Skin epidermis (tissue), 12 donors: ENCODE measurements at regions not wholly inside any gene's neighbourhood (a gene's known extent, or its start where the extent isn't known, plus 50 kb on each side); places are given as distances from the start of the nearest gene placed in this dataset.

ENCODE experiments used
- H3K27ac ChIP-seq, 21 experiments: fragments of 200-600 bp; sonication (generic) in 11 of 21; one replicate each; pipeline ENCODE4 v1.5.0; 2020; ENCODE audit warnings: mild to moderate bottlenecking in 3 of 21, inconsistent platforms in 2 of 21, moderate library complexity in 2 of 21
- H3K4me3 ChIP-seq, 7 experiments: fragments of 200-600 bp; sonication (generic) in 2 of 7; one replicate each; pipeline ENCODE4 v1.5.0; 2020; ENCODE audit warnings: inconsistent platforms in 2 of 7, mild to moderate bottlenecking in 2 of 7, moderate library complexity in 1 of 7

DNA sequence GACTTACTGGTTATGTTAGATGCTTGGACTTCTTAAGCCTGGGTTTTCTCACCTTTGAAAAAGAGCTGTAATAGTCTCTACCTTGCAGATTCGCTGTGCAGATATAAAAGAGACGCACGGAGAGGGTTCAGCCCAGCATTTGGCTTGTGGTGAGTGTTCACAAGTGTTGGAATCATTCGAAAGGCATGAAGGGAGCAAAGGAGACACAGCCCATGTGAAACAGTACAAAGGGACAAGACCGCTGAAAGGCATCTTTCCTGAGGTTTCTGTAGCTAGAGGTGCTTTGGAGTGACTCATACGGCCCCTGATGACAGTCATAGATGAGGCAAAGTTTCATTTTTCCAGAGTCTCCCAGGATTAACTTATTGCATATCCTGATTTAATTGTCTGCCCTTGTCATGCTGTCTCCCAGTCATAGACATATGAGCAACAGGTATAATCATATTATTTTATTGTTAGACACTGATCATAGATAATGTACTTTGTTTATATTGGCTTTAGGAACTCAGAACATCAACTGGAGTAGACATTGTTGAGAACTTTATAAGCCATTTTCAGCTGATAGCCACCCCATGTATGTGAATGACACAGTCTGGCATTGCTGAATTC is 171.1 kb downstream of the ADRA2A start:
- H3K27ac ChIP-seq: no peak overlapping the region
- H3K4me3 ChIP-seq: no peak overlapping the region

DNA sequence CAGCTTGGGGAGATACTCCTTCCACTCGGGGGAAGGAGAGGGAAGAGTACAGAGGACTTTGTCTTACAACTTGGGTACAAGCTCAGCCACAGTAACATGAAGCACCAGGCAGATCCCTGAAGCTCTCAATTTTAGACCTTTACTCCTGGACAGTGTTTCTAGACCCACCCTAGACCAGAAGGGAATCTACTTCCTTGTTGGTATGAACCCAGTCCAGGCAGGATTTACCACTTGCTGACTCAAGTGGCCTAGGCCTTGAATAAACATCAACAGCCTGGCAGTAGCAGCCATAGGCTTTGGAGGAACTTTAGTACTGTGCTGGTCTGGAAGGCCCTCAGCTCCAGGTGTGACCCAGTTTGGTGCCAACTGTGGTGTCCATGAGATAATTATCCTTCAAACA is 173.1 kb downstream of the ADRA2A start:
- no peak overlapping the region for H3K4me3 ChIP-seq
- H3K27ac ChIP-seq: no peak overlapping the region

DNA sequence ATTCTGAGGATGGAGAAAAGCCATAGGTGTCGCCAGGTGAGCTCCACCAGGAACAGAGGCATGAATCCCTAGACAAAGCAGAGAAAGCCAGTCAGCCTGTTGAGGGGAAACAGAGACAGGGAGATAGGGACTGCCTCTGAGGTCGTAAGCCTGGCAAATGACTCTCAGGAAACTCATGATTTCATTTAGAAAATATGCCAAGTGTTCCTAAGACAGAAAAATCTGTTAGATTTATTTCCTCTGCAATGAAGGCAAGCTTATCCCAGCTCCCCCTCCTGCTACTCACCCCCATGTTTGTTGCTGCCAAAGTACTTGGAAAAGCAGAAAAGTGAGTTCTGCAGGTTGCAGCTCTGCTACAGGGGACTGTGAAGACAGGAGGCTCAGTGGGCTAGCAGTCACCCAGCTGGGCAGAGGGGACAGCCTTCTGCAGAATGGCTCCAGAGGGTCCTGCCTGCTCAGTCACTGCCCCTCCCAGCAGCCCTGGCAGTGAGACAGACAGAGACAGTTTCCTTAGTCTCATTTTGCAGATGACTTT is 184.3 kb downstream of the ADRA2A start:
- H3K4me3 ChIP-seq: no peak overlapping the region
- no peak overlapping the region for H3K27ac ChIP-seq

DNA sequence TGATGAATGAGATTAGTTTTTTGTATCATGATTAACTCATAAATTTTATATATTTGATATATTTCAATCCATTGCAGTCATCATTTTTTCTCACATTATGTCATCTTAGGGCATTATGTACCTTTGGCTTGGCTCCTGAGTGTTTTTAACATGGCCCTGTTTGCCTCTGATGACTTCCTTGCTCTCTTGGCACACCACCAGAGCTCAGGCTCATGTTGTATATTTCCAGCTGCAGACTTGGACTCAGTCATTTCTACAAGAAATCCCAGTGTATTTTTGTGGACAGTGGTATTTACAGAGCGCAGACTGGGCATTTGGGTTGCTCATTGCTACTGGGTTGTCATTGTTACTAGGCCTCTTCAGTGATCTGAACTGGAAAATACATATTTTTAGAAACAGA is 188.5 kb downstream of the ADRA2A start:
- Histone ChIP-seq H3K4me3 (no peak overlapping the region), H3K27ac (no peak overlapping the region)

GRCh38 chr10:111266165-111266564 is 189.3 kb downstream of the ADRA2A start:
- H3K4me3 ChIP-seq: no peak overlapping the region
- H3K27ac ChIP-seq: no peak overlapping the region

DNA sequence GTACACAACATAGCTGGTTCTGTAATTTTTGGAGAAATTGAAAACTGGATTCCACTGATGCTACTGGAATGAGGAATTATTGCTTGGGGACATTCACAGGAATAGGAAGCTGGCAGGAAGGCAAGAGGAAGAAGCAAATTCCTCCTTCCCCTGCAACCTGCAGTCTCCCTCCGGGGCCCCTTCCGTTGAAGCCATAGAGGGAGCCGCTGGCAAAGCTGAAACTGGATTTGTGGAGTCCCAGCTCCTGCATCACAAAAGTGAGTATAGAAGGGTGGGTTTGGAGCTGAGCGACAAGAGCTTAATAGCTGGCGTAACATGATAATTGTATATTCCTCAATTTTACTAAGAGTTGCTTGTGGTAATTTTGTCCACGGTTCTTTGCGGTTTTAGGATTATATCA is 190.8 kb downstream of the ADRA2A start:
- no peak overlapping the region for H3K4me3 ChIP-seq
- no peak overlapping the region for H3K27ac ChIP-seq

GRCh38 chr10:111273235-111273634 is 196.4 kb downstream of the ADRA2A start:
- H3K4me3 ChIP-seq: no peak overlapping the region
- H3K27ac ChIP-seq: no peak overlapping the region

DNA sequence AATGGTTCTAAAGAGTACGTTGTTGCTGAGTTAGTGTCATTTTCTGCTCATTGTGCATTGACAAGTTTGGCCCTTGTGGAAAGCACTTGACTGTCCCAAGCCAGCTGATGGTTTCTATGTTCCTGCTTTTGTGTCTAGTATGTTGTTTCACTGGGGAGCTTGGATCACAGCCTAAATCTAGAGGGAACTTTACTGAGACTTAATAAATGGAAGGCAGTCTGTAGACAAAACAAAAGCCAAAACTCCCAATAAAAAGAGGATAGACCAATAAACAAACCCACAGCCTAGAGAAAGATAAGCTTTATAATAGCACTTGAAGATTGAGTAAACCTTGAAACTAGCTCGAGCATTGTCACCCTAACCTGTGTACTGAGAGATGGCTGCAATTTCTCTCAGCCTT is 196.8 kb downstream of the ADRA2A start:
- Histone ChIP-seq H3K4me3 (no peak overlapping the region), H3K27ac (no peak overlapping the region)

- H3K4me3 ChIP-seq: no peak overlapping the region
- H3K27ac ChIP-seq: no peak overlapping the region
Measured at GRCh38 chr10:111275091-111275490, 198.3 kb downstream of the ADRA2A start.

DNA sequence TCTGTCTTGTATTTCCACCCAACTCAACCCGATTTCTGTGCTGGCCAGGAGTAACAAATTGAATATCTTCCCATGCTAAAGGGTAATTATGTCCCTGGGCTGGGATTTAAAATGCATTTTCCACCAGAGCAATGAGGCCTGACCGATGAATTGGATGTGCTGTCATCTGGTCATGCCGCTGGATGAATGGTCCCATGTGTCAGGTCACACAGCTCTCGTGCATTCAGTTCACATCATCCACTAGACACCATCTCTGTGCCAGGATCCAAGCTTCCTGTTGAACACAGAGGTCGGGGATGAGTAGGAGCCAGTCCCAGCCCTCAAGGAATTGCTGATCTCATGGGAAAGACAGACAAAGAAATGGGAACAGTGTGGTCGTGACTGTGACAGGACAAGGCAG is 200.8 kb downstream of the ADRA2A start:
- H3K27ac ChIP-seq: no peak overlapping the region
- no peak overlapping the region for H3K4me3 ChIP-seq

DNA sequence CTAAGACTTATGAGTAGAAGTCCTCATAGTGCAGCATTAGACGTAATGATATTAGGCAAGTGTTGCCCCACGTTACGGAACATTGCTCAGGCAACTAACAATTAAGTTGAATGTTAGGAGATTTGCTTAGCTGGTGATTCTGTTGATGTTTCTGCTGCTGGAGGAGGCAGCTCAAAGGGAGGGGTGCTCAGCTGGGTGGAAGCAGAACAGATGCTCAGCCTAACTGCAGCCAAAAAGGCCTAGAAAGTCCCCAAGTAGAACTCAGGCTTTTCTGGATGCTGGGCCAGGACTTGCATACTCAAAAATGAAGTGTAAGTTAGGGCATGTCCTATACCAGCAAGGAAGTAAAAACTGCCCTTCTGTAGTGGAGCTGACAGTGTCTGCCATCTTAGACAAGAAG is 201.4 kb downstream of the ADRA2A start:
- Histone ChIP-seq H3K27ac (no peak overlapping the region), H3K4me3 (no peak overlapping the region)

DNA sequence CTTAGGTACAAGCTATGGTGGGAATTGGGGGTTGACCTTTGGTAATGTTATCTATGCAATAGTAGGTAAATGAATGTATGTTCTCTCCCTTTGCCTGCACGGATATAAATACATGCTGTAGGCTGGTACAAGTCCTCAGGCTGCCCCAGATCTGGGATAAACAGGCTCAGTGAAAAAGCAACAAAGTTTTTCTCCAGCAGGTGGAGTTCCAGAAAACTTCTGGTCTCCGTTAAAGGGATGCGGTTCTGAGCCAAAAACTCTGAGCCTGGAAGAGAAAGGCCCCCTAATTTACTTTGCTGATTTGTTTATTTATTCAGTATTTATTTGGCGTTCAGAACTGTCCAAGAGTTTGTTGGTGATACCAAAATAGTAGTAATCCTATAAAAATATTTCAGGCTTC is 204.7 kb downstream of the ADRA2A start:
- Histone ChIP-seq H3K4me3 (no peak overlapping the region), H3K27ac (no peak overlapping the region)

- H3K27ac ChIP-seq: no peak overlapping the region
- no peak overlapping the region for H3K4me3 ChIP-seq
Measured at GRCh38 chr10:111289461-111289860, 212.6 kb downstream of the ADRA2A start.

GRCh38 chr10:111290649-111291048 is 213.8 kb downstream of the ADRA2A start:
- H3K4me3 ChIP-seq: no peak overlapping the region
- H3K27ac ChIP-seq: no peak overlapping the region

DNA sequence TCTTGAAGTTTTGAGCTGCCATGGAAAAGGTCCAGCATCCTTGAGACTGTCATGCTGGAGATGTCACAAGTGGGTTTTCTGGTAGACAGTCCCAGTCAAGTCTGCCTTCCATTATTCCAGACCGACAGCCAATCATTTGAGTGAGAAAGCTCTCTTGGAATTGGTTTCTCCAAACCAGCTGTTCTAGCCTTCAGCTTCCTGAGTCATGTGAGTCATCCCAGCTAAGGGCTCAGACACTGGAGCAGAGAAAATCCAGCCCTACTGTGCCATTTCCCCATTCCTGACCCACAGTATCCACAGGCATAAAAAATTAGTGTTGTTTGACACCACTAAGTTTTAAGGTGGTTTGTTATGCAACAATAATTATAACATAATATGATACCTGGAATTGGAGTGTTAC is 219.0 kb downstream of the ADRA2A start:
- Histone ChIP-seq H3K27ac (no peak overlapping the region), H3K4me3 (no peak overlapping the region)

DNA sequence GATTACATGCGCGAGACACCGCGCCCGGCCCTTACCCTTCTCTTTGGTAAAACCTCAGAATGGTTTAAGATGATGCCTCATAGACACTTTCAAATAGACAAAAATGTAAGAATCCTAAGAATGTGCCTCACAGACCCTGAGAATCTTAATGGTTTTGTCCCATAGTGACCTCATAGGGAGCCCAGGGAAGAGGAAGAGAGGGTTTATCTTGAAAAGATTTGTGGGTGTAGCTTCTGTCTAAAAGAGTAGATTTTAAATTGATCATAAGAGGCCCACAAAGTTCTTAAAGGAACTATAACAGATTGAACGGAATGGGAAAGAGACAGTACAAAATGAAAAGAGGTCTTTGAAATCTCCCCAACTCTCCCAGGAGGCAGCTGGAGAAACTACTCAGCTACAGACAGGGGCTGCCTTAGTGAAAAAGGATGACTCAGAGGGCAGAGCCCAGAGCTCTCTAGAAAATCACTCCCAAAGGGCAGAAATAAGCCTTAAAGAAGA is 220.6 kb downstream of the ADRA2A start:
- Histone ChIP-seq H3K4me3 (no peak overlapping the region), H3K27ac (peak overlapping the region in 5 of 21 experiments; percentile 31 to 69 (median 51))

DNA sequence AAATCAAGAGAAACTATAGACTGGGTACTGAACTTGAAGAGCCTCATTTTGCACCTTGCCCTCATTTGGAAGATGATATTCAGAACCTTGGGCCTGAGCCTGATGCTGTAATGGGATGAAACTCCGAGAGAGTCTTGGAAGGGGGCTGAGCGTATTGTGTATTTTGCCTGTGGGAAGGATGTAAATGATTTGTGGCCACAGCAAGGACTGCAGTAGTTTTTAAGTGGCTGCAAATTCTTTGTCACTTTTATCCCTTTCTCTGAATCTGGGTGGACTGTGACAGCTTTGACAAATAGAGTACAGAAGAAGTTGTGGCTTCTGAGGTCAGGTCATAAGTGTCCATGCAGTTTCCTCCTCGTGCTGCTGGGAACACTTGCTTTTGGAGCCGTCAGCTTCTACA is 221.2 kb downstream of the ADRA2A start:
- peak overlapping the region in 5 of 21 experiments; percentile 5 to 69 (median 8) for H3K27ac ChIP-seq
- H3K4me3 ChIP-seq: no peak overlapping the region

GRCh38 chr10:111299037-111299436 is 222.2 kb downstream of the ADRA2A start:
- Histone ChIP-seq H3K4me3 (no peak overlapping the region), H3K27ac (no peak overlapping the region)

GRCh38 chr10:111303887-111304286 is 227.1 kb downstream of the ADRA2A start:
- Histone ChIP-seq H3K4me3 (no peak overlapping the region), H3K27ac (no peak overlapping the region)

- peak overlapping the region in 1 of 7 experiments; percentile 24 for H3K4me3 ChIP-seq
Measured at GRCh38 chr10:111316722-111317212, 239.9 kb downstream of the ADRA2A start.

DNA sequence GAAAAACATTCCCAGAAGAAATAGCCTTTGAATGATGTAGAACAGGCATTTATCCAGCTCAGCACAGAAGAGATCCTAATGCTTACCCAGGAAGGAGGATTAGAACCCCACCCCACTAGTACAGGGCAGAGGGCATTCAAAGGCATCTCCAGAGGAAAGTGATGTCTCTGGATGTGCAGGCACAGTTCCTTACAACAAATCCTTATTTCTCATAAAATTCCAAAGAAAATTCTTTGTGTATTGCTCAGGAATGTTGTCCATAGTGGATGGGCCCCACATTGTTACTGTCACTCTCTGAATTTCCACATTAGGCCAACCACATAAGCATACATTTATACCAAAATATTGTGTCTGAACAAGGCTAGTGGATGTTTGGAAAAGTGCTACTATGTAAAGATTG is 243.0 kb downstream of the ADRA2A start:
- H3K4me3 ChIP-seq: no peak overlapping the region

More at GRCh38 chr10:111316722-111317212, 239.9 kb downstream of the ADRA2A start:
- H3K27ac ChIP-seq: no peak overlapping the region

More for the DNA sequence above, 243.0 kb downstream of the ADRA2A start:
- no peak overlapping the region for H3K27ac ChIP-seq
